ENCODE measurements at regions not wholly inside any gene's neighbourhood (a gene's known extent, or its start where the extent isn't known, plus 50 kb on each side); places are given as distances from the start of the nearest gene placed in this dataset.

DNA sequence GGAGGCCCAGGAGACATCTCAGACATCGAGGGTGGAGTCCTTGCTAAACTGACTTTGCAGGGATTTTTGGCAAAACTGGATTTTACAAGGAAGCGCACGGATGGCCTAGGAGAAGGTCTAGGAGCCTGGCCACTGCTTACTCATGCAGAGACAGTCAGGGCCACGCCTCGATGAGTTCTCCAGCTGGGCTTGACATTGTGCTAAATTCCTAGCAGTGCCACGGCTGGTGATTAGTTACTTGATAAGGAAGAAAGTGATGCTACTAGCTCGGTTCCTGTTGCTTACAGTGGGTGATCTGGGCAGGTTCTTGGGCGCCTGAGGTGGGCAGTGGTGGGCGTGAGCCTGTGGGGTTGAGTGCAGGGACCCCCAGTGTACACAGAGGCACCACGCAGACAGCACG is 143.4 kb downstream of the SOX1 start:
- TF ChIP-seq, protein P1, sequence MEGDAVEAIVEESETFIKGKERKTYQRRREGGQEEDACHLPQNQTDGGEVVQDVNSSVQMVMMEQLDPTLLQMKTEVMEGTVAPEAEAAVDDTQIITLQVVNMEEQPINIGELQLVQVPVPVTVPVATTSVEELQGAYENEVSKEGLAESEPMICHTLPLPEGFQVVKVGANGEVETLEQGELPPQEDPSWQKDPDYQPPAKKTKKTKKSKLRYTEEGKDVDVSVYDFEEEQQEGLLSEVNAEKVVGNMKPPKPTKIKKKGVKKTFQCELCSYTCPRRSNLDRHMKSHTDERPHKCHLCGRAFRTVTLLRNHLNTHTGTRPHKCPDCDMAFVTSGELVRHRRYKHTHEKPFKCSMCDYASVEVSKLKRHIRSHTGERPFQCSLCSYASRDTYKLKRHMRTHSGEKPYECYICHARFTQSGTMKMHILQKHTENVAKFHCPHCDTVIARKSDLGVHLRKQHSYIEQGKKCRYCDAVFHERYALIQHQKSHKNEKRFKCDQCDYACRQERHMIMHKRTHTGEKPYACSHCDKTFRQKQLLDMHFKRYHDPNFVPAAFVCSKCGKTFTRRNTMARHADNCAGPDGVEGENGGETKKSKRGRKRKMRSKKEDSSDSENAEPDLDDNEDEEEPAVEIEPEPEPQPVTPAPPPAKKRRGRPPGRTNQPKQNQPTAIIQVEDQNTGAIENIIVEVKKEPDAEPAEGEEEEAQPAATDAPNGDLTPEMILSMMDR (IDR thresholded peaks at IDR 0.05): no peak
- TF ChIP-seq POLR2A (IDR thresholded peaks at IDR 0.05) (no peak), POLR2AphosphoS5 (IDR thresholded peaks at IDR 0.05; ENCODE audit: insufficient read depth in 1 of 2, low read depth in 1 of 2) (no peak)
